Keratinocyte (primary cell): ENCODE measurements at regions not wholly inside any gene's neighbourhood (a gene's known extent, or its start where the extent isn't known, plus 50 kb on each side); places are given as distances from the start of the nearest gene placed in this dataset.

Experiments used
- DNase-seq: peaks from one replicate; pipeline ENCODE4 v3.0.0-alpha.2; 2011; ENCODE audit warnings: low read depth, missing footprints, low spot score
- FAIRE-seq: peaks from 2 replicates; lab custom pipeline; 2011; peaks lifted over from hg19 to GRCh38; lab: Jason Lieb, UNC
- H2AFZ ChIP-seq: 2 replicates; pipeline ENCODE4 v1.6.0; 2012; ENCODE audit warnings: low read length, control low read depth, inconsistent platforms; ENCODE audit not compliant: control insufficient read depth
- H3K27ac ChIP-seq: 2 replicates; pipeline ENCODE4 v1.5.1; 2011; ENCODE audit warnings: low read length; ENCODE audit not compliant: control insufficient read depth, insufficient read depth
- H3K27me3 ChIP-seq: 3 replicates; pipeline ENCODE4 v1.6.0; 2011; ENCODE audit warnings: low read length; ENCODE audit not compliant: control insufficient read depth, insufficient read depth; ENCODE audit errors: extremely low read depth
- H3K36me3 ChIP-seq, 2 experiments: 2 replicates in 1 of 2; 3 replicates in 1 of 2; pipeline ENCODE4 v1.5.1; 2011; ENCODE audit warnings: low read length in 2 of 2, mild to moderate bottlenecking in 1 of 2; ENCODE audit not compliant: control insufficient read depth in 2 of 2, insufficient read depth in 2 of 2; ENCODE audit errors: extremely low read depth in 1 of 2
- H3K4me1 ChIP-seq: 3 replicates; pipeline ENCODE4 v1.5.1; 2011; ENCODE audit warnings: low read length; ENCODE audit not compliant: control insufficient read depth, insufficient read depth; ENCODE audit errors: extremely low read depth
- H3K4me2 ChIP-seq: 3 replicates; pipeline ENCODE4 v1.6.0; 2011; ENCODE audit warnings: low read depth, low read length; ENCODE audit not compliant: control insufficient read depth, insufficient read depth; ENCODE audit errors: extremely low read depth
- H3K4me3 ChIP-seq, 3 experiments: fragments of 200-600 bp in 1 of 3; sonication (generic) in 1 of 3; 2 replicates in 2 of 3; 3 replicates in 1 of 3; pipeline ENCODE4 v1.5.1; 2011 to 2016; ENCODE audit warnings: low read length in 3 of 3, mild to moderate bottlenecking in 3 of 3, control low read depth in 2 of 3, inconsistent platforms in 1 of 3, low read depth in 1 of 3, mixed read lengths in 1 of 3, mixed run types in 1 of 3, moderate library complexity in 1 of 3; ENCODE audit not compliant: control insufficient read depth in 2 of 3, insufficient read depth in 2 of 3; ENCODE audit errors: extremely low read depth in 1 of 3
- H3K79me2 ChIP-seq: 2 replicates; pipeline ENCODE4 v1.6.0; 2012; ENCODE audit warnings: low read length; ENCODE audit not compliant: control insufficient read depth, insufficient read depth
- H3K9ac ChIP-seq: 3 replicates; pipeline ENCODE4 v1.6.0; 2011; ENCODE audit warnings: low read length; ENCODE audit not compliant: control insufficient read depth, insufficient read depth; ENCODE audit errors: extremely low read depth
- H3K9me1 ChIP-seq: 3 replicates; pipeline ENCODE4 v1.6.0; 2011; ENCODE audit warnings: low read length; ENCODE audit not compliant: control insufficient read depth, insufficient read depth; ENCODE audit errors: extremely low read depth
- H3K9me3 ChIP-seq: 2 replicates; pipeline ENCODE4 v1.5.1; 2012; ENCODE audit warnings: low read depth, low read length; ENCODE audit not compliant: control insufficient read depth
- H4K20me1 ChIP-seq: 3 replicates; pipeline ENCODE4 v1.6.0; 2011; ENCODE audit warnings: low read length; ENCODE audit not compliant: control insufficient read depth, insufficient read depth; ENCODE audit errors: extremely low read depth
- CTCF ChIP-seq, 3 experiments: IDR thresholded peaks in 1 of 3; conservative IDR thresholded peaks in 1 of 3; optimal IDR thresholded peaks in 1 of 3; 2 replicates in 2 of 3; 3 replicates in 1 of 3; pipeline versions ENCODE3 to v1.5.1; 2011; ENCODE audit warnings: low read length in 3 of 3, mild to moderate bottlenecking in 3 of 3, moderate library complexity in 2 of 3, control low read depth in 1 of 3, inconsistent platforms in 1 of 3; ENCODE audit not compliant: insufficient read depth in 2 of 3; ENCODE audit errors: extremely low read depth in 1 of 3
- EZH2 ChIP-seq: IDR thresholded peaks from one replicate; pipeline ENCODE4 v1.6.1; 2012; ENCODE audit warnings: inconsistent platforms, mild to moderate bottlenecking, low read length, moderate library complexity
- dilution Hi-C: fragments of 300-500 bp; cut with MboI; formaldehyde crosslinking; loops from one replicate; pipeline ENCODE4 v1.7.0; 2020; ENCODE audit warnings: low sequenced_read_pairs; ENCODE audit not compliant: extremely low pct_ligation_motif_present

- Histone ChIP-seq H4K20me1 (no peaks in the 10 kb centered on the region), H3K4me2 (no peak overlapping the region), H3K27me3 (no peaks in the 10 kb centered on the region), H3K36me3 (no peaks in the 10 kb centered on the region), H3K9ac (no peak overlapping the region), H3K4me3 (no peak overlapping the region), H3K4me1 (no peaks in the 10 kb centered on the region), H2AFZ (no peak overlapping the region), H3K9me1 (no peaks in the 10 kb centered on the region), H3K9me3 (no peaks in the 10 kb centered on the region), H3K79me2 (no peaks in the 10 kb centered on the region), H3K27ac (no peak overlapping the region)
- FAIRE-seq (no peak), DNase-seq (no peak)
- TF ChIP-seq EZH2 (no peak), CTCF (optimal IDR thresholded peaks at IDR 0.05 in 1 of 3, IDR thresholded peaks at IDR 0.05 in 1 of 3, conservative IDR thresholded peaks at IDR 0.05 in 1 of 3; ENCODE audit: extremely low read depth in 1 of 3, insufficient read depth in 2 of 3, low read length in 3 of 3) (no peak)
- dilution Hi-C loops, result no loop called here
Measured at GRCh38 chr14:51431033-51431709, 191.1 kb downstream of the TMX1 start.

GRCh38 chr14:51431741-51432140, 191.7 kb downstream of the TMX1 start:
- Histone ChIP-seq H4K20me1 (no peaks in the 10 kb centered on the region), H2AFZ (no peak overlapping the region), H3K9ac (no peak overlapping the region), H3K27me3 (no peaks in the 10 kb centered on the region), H3K9me3 (no peaks in the 10 kb centered on the region), H3K79me2 (no peaks in the 10 kb centered on the region), H3K36me3 (no peaks in the 10 kb centered on the region), H3K4me3 (no peak overlapping the region), H3K4me2 (no peak overlapping the region), H3K27ac (no peak overlapping the region), H3K9me1 (no peaks in the 10 kb centered on the region), H3K4me1 (no peaks in the 10 kb centered on the region)
- dilution Hi-C loops, result no loop called here
- DNase-seq (no peak), FAIRE-seq (no peak)
- TF ChIP-seq CTCF (optimal IDR thresholded peaks at IDR 0.05 in 1 of 3, IDR thresholded peaks at IDR 0.05 in 1 of 3, conservative IDR thresholded peaks at IDR 0.05 in 1 of 3; ENCODE audit: extremely low read depth in 1 of 3, insufficient read depth in 2 of 3, low read length in 3 of 3), result no peak
- TF ChIP-seq EZH2, result no peak
